ENCODE measurements at regions not wholly inside any gene's neighbourhood (a gene's known extent, or its start where the extent isn't known, plus 50 kb on each side); places are given as distances from the start of the nearest gene placed in this dataset.

DNA sequence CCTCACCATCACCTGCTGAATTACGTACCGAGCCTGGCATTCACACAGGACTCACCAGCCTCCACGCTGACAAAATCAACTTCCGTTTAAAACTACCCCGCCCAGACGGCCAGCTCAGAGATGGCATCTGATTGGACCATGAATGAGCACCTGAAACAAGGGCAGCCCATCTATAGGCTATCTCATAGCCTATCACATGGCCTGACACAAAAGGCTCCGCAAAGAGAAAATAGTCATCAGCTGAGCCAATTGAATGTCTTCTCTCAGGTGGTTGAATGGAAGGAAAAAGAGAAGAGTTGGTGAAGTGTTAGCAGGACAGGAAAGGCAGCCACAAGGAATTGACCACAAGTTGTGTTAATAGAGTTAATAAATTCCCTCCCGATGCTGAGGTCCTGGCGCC is 50.6 kb upstream of the ZC3H12A start:
- DNase-seq (ENCODE audit: low spot score) (no peak), FAIRE-seq (no peak)

DNA sequence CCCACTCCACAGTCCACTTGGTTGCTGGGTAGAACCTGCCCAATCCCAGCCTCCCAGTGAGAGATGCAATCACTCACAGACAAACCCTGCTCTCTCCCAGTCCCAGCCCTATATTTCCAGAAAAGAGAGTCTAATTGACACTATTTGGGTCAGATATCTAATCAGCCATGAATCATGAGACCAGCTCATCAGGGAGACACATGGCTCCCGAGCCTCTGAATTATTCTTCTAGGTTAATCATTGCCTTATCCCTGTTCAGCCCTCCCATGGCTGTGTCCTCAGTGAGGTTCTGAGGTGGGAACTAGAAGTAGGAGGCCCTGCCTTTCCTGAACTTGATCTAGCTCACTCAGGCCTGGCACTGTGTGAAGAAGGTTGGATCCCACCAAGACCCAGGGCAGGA is 49.9 kb upstream of the ZC3H12A start:
- FAIRE-seq (no peak), DNase-seq (ENCODE audit: low spot score) (no peak)
